ENCODE measurements at regions not wholly inside any gene's neighbourhood (a gene's known extent, or its start where the extent isn't known, plus 50 kb on each side); places are given as distances from the start of the nearest gene placed in this dataset.

GRCh38 chr6:134491477-134491876, 173.6 kb upstream of the SGK1 start:
- DNase-seq (ENCODE audit: low spot score), result no peak

- DNase-seq (ENCODE audit: low spot score), result no peak
Measured at GRCh38 chr6:134482593-134483270, 164.8 kb upstream of the SGK1 start.

- DNase-seq (ENCODE audit: low spot score), result no peak
Measured at GRCh38 chr6:134481966-134482365, 164.1 kb upstream of the SGK1 start.

GRCh38 chr6:134480593-134480992, 162.7 kb upstream of the SGK1 start:
- peak; percentile 42 for DNase-seq (ENCODE audit: low spot score)

GRCh38 chr6:134478764-134479399, 161.0 kb upstream of the SGK1 start:
- DNase-seq (ENCODE audit: low spot score), result no peak

GRCh38 chr6:134477991-134478635, 160.2 kb upstream of the SGK1 start:
- no peak for DNase-seq (ENCODE audit: low spot score)

- DNase-seq (ENCODE audit: low spot score), result no peak
Measured at GRCh38 chr6:134474955-134475354, 157.0 kb upstream of the SGK1 start.

- DNase-seq (ENCODE audit: low spot score), result no peak
Measured at GRCh38 chr6:134472661-134473060, 154.7 kb upstream of the SGK1 start.

GRCh38 chr6:134472046-134472445, 154.1 kb upstream of the SGK1 start:
- DNase-seq (ENCODE audit: low spot score), result no peak

GRCh38 chr6:134470457-134470975, 152.6 kb upstream of the SGK1 start:
- DNase-seq (ENCODE audit: low spot score), result no peak

GRCh38 chr6:134469702-134470456, 152.0 kb upstream of the SGK1 start:
- DNase-seq (ENCODE audit: low spot score), result no peak

- no peak for DNase-seq (ENCODE audit: low spot score)
Measured at GRCh38 chr6:134468633-134469032, 150.7 kb upstream of the SGK1 start.

GRCh38 chr6:134467620-134468019, 149.7 kb upstream of the SGK1 start:
- no peak for DNase-seq (ENCODE audit: low spot score)

- no peak for DNase-seq (ENCODE audit: low spot score)
Measured at GRCh38 chr6:134466771-134467525, 149.0 kb upstream of the SGK1 start.

GRCh38 chr6:134464690-134465411, 146.9 kb upstream of the SGK1 start:
- no peak for DNase-seq (ENCODE audit: low spot score)

- DNase-seq (ENCODE audit: low spot score), result no peak
Measured at GRCh38 chr6:134458857-134459657, 141.1 kb upstream of the SGK1 start.

- no peak for DNase-seq (ENCODE audit: low spot score)
Measured at GRCh38 chr6:134457941-134458340, 140.0 kb upstream of the SGK1 start.

- no peak for DNase-seq (ENCODE audit: low spot score)
Measured at GRCh38 chr6:134456226-134456625, 138.3 kb upstream of the SGK1 start.

- no peak for DNase-seq (ENCODE audit: low spot score)
Measured at GRCh38 chr6:134455319-134455718, 137.4 kb upstream of the SGK1 start.

- no peak for DNase-seq (ENCODE audit: low spot score)
Measured at GRCh38 chr6:134454794-134455193, 136.9 kb upstream of the SGK1 start.

Data from kidney capillary endothelial cell (primary cell).